ENCODE measurements at regions not wholly inside any gene's neighbourhood (a gene's known extent, or its start where the extent isn't known, plus 50 kb on each side); places are given as distances from the start of the nearest gene placed in this dataset.

DNA sequence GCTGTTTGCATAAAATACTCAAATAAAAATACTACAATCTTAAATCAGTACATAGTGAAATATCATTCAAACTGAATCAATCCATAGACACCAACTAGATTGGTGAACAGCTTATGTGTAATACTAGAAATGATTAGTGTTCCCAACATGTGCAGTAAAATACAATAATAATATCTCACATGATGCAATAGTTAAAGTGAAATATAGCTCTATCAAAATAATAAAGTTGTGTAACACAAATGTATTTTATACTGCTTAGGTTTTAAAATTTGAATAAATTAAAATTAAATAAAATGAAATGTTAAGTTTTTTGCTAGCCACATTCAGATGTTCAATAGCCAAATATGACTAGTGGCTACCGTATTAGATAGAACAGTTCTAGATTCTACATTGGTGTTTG lies 714.1 kb downstream of the ZNF385D start:
- TF ChIP-seq, protein P1, sequence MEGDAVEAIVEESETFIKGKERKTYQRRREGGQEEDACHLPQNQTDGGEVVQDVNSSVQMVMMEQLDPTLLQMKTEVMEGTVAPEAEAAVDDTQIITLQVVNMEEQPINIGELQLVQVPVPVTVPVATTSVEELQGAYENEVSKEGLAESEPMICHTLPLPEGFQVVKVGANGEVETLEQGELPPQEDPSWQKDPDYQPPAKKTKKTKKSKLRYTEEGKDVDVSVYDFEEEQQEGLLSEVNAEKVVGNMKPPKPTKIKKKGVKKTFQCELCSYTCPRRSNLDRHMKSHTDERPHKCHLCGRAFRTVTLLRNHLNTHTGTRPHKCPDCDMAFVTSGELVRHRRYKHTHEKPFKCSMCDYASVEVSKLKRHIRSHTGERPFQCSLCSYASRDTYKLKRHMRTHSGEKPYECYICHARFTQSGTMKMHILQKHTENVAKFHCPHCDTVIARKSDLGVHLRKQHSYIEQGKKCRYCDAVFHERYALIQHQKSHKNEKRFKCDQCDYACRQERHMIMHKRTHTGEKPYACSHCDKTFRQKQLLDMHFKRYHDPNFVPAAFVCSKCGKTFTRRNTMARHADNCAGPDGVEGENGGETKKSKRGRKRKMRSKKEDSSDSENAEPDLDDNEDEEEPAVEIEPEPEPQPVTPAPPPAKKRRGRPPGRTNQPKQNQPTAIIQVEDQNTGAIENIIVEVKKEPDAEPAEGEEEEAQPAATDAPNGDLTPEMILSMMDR (IDR thresholded peaks at IDR 0.05; ENCODE audit: low read length): no peak
- no peak for TF ChIP-seq EZH2 (optimal IDR thresholded peaks at IDR 0.05; ENCODE audit: low read depth, low read length)
